IMR-90 (cell line): ENCODE measurements at regions not wholly inside any gene's neighbourhood (a gene's known extent, or its start where the extent isn't known, plus 50 kb on each side); places are given as distances from the start of the nearest gene placed in this dataset.
"Not testable (repeated sequence)": the region's sequence is repeated elsewhere in the genome, so short reads cannot be mapped to it uniquely, and the experiment has no call there.

Experiments used
- CTCF ChIP-seq: conservative IDR thresholded peaks from 2 replicates; pipeline ENCODE4 v1.5.1; 2012; ENCODE audit warnings: mild to moderate bottlenecking, low read depth, low read length, improper control_type of control experiment
- ELK1 ChIP-seq: fragments of 150-350 bp; IDR thresholded peaks from 2 replicates; pipeline ENCODE4 v1.6.1; 2016; ENCODE audit warnings: low read depth, mild to moderate bottlenecking, low read length, moderate library complexity, borderline replicate concordance
- MAFK ChIP-seq: IDR thresholded peaks from 2 replicates; pipeline ENCODE4 v1.6.1; 2012; ENCODE audit warnings: low read depth, low read length, improper control_type of control experiment
- MAZ ChIP-seq: IDR thresholded peaks from 2 replicates; pipeline ENCODE4 v1.6.1; 2012; ENCODE audit warnings: low read depth, mild to moderate bottlenecking, low read length, improper control_type of control experiment, moderate library complexity, borderline replicate concordance
- MXI1 ChIP-seq: IDR thresholded peaks from 2 replicates; pipeline ENCODE4 v1.6.1; 2012; ENCODE audit warnings: low read depth, mild to moderate bottlenecking, low read length, moderate library complexity, borderline replicate concordance
- NFE2L2 ChIP-seq: fragments of 150-350 bp; IDR thresholded peaks from 2 replicates; pipeline ENCODE4 v1.6.1; 2016; ENCODE audit warnings: low read depth, mild to moderate bottlenecking, low read length
- POLR2A ChIP-seq: IDR thresholded peaks from 2 replicates; pipeline ENCODE4 v1.6.1; 2012; ENCODE audit warnings: mild to moderate bottlenecking, low read depth, low read length
- RAD21 ChIP-seq: IDR thresholded peaks from 2 replicates; pipeline ENCODE4 v1.6.1; 2012; ENCODE audit warnings: low read length, improper control_type of control experiment
- RCOR1 ChIP-seq: IDR thresholded peaks from 2 replicates; pipeline ENCODE4 v1.6.1; 2012; ENCODE audit warnings: mild to moderate bottlenecking, low read length, improper control_type of control experiment; ENCODE audit not compliant: insufficient replicate concordance
- RFX5 ChIP-seq: IDR thresholded peaks from 2 replicates; pipeline ENCODE4 v1.8.0; 2012; ENCODE audit warnings: low read depth, mild to moderate bottlenecking, low read length, moderate library complexity
- SMC3 ChIP-seq: fragments of 150-350 bp; IDR thresholded peaks from 2 replicates; pipeline ENCODE4 v1.6.1; 2016; ENCODE audit warnings: low read depth, mild to moderate bottlenecking, antibody characterized with exemption, low read length, moderate library complexity
- USF2 ChIP-seq: fragments of 150-350 bp; IDR thresholded peaks from 2 replicates; pipeline ENCODE4 v1.6.1; 2017; ENCODE audit warnings: mild to moderate bottlenecking, antibody characterized with exemption, low read length, low read depth

- not testable (repeated sequence) for TF ChIP-seq CTCF, POLR2A, RAD21, ELK1, MXI1, SMC3, RFX5, MAFK, USF2, RCOR1, MAZ, NFE2L2
These were observed 153.1 kb downstream of the POTEM start for GRCh38 chr14:19120383-19120782.
